GM21717 (cell line): ENCODE measurements at regions not wholly inside any gene's neighbourhood (a gene's known extent, or its start where the extent isn't known, plus 50 kb on each side); places are given as distances from the start of the nearest gene placed in this dataset.

Source experiments
- ATAC-seq: cut with Tn5 transposase; IDR thresholded peaks from one replicate; pipeline ENCODE4 v1.9.1; 2021; ENCODE audit warnings: mild to moderate bottlenecking, moderate library complexity; ENCODE audit not compliant: unreplicated experiment

DNA sequence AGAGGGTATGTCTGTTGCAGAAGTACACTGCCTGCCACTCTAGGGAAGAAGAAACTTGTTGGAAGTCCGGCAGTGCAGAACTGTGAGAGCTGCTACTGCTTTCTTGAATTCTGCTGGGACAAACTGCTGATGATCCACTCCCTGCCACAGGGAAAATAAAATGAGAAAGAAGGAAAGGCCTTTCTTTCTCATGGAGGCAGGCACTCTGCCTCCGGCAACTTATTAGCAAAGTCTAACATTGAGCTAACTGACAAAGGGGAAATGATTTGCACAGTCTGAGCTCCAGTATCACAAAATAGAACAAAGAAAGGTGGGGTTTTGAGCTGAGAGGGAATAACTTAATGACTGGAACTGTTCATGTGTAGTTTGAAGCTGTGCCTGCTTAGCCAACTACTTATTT is 134.6 kb downstream of the AASDHPPT start:
- ATAC-seq = no peak

DNA sequence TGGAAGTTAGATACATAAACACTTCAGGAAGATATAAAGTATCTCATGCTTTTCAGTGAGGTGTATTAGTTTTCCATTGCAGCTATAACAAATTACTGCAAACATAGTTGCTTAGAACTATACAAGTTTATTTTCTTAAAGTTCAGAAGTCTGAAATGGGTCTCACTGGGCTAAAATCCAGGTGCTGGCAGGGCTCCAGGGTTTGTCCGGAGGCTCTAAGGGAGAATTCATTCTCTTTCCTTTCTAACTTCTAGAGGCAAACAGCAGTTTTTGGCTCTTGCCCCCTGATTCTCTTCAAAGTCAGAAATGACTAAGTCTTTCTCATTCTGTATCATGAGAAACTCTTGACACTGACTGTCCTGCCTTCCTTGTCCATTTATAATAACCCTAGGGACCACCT is 138.8 kb downstream of the AASDHPPT start:
- no peak for ATAC-seq

DNA sequence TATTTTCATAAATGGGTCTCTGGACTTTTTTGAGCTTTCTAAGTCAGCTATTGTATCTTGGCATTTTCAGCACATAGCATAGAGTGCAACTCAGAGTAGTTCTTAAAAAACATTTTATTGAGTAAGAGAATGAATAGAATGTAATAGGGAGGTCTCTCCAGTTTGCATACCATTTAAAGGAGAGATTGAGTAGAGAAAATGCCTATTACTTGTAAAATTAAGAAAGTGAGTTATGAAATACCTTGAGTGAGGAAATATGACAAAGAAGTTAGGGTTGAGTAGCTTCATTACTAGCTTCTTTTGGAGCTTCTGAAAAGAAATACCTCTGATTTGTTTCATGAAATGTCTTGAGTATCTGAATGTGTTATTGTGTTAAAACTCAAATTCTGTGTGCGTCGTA is 140.0 kb downstream of the AASDHPPT start:
- ATAC-seq = no peak

DNA sequence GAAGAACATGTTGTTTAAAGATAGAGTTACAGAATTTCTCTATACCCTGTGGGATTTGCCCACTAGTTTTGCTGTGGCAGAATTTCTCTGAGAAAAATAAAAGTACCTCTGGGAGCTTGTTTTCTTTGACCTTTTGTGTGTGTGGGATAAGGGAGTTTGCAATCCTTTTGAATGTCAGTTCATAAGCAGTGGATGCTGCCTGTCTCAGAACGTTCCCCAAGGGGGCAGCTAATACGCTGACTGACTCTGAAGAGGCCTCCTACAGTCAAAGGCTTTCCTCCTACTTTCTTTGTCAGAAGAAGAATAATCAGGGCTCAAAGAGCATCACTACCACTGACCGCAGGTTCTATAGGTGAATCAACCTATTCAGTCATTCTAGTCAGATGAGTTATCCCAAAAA is 140.6 kb downstream of the AASDHPPT start:
- ATAC-seq = no peak

DNA sequence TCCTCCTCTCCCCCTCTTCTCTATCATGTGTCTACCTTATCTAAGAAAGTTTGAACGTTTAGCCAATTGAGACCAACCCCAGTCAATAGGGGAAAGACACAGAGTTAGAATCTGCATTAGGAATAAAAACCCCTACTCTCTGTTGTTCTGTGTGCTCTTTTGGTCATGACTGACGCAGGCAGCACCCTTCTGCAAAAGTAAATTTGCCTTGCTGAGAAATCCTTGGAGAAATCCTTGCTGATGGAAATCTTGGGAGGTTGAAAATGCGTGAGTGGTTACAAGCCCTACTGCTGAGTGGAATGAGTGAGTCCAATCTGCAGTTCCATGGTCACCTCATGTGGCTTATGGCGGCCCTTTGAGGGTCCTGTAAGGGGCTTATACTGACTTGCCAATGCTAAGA is 145.2 kb downstream of the AASDHPPT start:
- ATAC-seq = no peak

DNA sequence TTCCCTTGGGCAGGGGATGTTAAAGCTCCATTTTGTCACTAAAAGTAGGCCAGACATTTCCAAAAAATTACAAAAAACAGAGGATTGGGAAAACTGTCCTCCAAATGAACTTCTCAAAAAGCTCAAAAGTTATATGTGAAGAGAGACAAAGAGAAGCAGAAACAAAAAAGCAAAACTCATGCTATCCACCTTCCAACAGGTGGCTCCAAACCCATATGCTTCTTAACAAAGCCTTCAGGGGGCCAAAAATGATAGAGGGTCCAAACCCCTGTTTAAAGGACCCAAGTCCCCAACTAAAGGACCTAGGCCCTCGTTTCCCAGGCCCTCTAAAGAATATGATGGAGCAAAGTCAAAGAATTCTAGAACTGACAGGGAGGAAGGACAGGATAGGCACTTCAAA is 146.7 kb downstream of the AASDHPPT start:
- no peak for ATAC-seq

DNA sequence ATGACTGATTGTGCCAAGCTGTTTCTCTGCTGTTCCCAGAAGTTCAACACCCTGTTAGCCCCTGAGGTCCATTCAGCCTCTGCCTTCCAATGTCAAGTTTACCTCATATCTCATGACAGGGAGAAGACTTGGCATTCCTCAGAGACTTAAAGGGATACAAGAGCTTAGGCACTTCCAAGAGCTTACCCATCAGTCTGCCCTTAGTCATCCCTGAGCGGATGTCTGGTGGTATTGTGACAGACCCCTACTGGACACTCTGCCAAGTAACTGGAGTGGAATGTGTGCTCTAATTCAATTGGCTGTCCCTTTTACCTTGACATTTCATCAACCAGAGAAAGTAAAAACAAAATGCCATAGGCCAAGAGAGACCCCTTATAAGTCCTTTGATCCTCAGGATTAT is 151.5 kb downstream of the AASDHPPT start:
- ATAC-seq = no peak

DNA sequence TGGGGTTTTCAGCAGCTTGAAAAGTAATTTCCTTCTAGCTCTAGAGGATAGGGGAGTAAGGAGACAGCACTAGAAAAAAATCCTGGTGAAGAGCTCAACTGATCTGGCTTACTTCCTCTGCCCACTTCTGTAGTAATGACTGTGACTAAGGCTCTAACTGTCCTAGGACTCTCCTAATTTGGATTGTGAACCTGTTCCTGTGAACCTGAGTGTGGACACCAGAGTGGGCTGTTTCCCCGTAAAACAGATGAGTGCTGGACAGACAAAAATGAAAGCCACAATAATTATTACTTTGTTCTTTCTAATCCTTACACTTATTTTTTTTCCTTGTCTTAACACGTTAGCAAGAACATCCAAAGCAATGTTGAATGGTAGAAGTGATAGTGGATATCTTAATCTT is 154.1 kb downstream of the AASDHPPT start:
- no peak for ATAC-seq

DNA sequence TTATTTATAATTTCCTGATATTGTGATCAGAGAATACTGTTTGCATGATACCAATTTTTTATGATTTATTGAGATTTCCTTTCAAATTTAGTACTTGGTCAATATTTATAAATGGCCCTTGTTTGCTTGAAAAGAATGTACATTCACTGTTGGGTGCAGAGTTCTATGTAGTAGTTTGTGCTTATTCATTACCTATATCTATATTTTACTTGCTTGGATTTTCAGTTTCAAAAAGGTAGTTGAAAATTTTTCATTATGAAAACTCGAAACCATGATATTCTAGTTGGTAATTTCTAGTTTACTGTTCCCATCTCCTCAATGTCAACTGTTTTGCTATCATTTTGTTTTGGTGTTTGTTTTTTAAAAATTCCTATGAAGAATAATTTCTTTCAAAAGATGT is 155.7 kb downstream of the AASDHPPT start:
- ATAC-seq = no peak

DNA sequence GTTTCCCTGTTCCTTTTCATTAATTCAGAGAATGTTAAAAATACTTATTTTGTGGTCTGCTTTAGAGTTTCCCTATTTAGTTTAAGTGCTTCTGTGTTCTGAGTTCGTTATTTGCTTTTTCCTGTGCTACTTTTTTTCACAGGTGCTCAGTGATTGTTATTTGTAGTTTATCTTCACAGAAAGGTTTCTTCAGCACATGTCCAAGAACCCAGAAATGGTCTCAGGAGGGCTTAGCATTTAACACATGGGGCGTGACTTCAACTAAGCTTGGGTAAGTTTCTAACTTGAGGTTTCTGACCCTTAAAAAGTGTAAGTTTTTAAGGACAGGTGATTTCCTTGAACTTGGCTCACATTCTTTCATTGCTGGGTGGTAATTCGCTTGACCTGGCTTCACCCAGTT is 157.3 kb downstream of the AASDHPPT start:
- ATAC-seq = no peak

DNA sequence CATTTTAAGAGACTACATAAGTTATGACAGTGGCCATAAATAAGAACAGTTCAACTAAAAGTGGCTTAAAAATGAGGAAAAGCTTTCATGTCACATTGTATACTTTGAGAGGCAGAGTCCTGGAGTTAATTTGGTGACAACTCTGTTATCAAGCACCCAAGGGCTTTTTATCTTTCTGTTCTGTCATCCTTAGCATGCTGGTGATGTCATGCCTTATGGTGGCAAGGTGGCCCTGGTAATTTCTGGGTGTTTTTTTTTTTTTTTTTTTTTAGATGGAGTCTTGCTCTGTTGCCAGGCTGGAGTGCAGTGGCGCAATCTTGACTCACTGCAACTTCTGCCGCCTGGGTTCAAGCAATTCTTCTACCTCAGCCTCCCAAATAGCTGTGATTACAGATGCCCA is 158.8 kb downstream of the AASDHPPT start:
- no peak for ATAC-seq

DNA sequence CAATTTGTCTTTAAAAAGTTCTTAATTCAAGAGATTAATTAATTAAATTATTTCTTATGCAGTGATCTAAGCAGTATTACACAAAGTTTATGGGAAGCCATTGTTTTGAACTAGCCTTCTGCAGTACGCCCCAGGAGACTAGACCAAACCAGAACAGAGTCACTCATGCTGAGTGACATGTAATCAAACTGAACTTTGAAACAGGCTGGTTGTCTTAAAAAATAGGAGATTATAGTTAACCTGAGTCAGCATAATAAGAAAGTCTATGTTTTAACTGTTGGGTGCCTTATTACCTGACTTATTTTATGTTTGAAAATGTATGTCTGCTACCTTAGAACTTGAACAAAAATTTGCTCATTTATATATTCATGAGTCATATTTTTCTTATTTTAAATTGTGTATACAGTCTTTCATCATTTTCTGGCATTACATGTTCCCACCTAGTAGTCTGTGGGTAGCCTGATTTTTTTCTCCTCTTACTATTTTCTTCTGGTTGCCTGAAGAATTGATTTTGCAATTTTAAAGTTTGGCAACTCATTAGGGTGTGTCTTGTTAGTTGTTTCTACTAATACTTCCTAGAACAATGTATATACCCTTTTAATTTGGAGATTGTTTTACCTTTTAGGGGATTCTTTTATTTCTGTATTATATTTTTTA is 161.4 kb downstream of the AASDHPPT start:
- ATAC-seq = no peak

DNA sequence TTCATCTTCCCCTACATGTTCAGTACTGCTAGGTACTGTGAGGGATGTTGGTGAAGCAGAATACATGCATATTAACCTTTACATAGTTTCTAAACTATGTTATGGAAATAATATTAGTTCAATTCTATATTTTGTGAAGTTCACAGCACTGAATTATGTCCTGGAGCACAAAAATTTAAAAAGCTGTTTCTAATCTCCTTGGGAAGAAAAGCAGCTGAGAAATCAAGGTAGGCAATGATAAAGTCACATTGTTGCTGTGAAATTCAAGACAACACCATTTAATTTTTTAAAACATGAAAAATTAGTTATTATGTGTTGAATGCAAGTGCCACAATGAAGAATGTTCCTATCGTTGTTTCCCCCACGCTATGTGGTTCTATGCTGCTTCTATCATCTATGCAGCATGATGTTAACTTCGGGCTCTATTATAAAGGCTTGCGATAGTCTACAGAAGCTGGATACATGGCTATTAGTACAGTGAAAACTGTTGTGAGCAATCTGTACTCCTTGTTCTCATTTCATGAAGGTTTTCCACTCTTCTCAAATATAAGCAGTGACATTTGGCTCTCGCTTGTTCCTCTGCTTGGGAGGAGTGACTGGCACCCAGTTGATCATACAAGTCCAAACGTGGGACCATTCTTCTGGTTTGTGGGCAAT is 164.3 kb downstream of the AASDHPPT start:
- no peak for ATAC-seq

DNA sequence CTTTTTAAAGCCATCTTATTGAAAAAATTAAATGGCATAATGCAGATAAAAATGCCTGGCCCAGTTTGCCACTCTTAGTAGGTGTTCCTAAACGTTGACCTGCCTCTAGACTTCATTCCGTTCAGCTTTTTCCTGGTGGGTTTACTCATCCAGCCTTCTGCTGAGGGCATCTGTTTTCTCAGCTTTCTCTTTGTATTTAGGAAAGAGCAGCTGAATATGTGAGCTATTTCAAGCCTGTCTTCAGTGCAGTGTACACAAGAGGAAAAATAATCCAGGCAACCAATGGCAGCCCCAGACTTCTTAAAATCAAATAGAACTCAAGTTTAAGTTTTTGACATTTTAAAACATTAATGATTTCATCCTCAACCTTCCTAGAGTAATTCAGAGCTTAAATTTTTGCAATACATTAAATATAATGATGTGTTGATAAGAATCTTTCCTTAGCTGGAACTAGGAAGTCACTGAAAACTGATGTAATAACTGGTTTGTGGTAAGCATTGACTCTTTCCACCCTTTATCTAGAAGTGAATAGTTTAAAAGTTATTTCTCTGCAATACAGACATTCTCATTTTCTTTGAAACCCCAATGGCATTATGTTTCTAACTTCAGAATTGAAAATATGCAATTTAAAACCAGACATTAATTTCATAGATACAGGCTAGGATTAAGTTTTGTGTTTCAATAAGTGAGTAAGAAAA is 165.4 kb downstream of the AASDHPPT start:
- no peak for ATAC-seq

DNA sequence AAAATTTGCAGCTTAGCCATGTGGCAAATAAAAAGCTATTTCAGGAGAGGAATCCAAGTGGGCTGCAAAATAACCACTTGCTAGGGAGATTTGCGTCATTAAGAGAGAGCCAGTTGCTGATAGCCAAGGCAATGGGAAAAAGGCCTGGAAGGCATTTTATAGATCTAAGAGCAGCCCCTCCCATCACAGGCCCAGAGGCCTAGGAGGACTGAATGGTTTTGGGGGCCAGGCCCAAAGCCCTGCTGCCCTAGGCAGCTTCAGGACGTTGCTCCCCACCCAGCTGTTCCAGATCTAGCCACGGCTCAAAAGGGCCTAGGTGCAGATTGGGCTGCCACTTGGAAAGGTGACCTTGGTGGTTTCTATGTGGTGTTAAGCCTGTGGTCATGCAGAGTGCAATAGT is 169.0 kb downstream of the AASDHPPT start:
- no peak for ATAC-seq

DNA sequence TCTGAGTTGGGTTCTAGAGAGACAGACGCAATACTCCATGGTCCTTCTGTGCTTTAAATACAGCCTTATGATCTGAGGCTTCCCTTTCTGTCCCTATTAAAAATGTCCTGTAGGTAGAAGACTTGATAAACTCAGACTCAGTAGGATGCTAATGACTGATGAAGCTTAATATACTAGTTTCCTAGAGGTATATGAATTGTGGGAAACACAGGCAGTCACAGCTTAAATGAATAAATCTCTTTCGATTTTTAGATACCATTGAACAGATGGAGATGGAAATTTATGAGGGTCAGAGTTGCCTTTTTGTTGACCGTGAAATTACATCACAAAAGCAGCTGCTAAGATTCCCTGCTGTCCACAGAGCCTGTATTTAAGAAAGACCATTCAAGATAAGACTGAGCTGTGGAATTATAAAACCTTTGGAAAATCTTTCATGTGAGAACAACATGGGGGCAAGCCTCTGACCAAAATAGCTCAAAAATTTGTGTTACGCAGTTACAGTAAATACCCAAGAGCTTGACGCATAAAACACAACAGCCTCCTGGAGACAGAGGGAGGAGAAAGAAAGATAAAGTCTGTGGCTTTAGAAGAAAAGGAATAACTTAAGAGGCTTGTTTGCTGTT is 172.3 kb downstream of the AASDHPPT start:
- ATAC-seq = no peak

DNA sequence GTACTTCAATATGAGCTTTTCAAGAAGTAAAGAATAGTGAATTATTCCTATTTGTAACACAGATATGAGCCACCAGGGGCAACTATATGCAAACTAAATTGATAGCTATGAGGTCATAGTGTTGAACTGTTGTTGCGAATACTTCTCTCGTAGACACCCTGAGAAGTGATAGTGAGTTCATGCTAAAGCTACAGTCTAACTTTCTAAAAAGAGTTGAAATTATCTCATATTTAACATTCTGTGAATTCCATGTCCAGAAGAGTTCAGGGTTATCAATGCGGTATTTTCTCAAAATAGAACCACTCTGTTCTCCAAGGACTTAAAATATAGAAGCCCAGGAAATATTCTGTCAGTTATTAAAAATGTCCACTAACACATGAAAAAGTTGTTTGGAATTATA is 185.4 kb downstream of the AASDHPPT start:
- ATAC-seq = no peak

DNA sequence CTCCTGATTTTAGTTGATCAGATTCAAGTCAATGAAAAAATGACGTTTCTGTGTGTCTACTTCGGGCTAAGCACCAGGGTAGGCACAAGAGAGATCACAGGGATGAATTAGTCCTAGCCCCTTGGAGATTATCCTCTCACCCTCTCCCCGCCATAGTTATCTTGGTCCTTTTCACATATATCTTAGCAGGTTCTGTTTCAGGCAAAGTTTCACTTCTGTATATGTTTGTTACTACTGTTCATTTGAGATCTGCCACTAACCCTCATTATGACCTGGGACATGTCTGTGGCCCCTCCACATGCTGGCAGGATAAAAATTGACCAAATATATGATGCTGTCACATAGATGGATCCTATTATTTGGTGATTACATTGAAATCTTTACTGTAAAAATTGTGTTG is 186.1 kb downstream of the AASDHPPT start:
- ATAC-seq = no peak

DNA sequence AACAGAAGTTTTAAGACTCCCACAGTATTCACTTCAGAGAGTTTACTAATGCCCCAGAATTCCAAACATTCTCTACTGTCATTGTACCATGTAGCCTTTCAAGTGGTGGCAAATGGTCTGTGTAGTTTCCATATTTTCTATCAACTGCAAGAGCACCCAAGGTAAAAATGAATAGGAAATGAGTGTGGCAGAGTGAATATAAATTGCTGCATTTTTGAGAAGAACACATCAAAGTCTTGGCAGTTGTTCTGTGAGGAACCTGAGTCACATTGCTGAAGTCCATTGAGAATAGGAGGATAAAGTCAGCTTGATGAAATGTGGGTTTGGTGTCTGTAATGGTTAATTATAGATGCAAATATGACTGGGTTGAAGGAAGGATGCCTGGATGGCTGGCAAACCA is 193.6 kb downstream of the AASDHPPT start:
- no peak for ATAC-seq

DNA sequence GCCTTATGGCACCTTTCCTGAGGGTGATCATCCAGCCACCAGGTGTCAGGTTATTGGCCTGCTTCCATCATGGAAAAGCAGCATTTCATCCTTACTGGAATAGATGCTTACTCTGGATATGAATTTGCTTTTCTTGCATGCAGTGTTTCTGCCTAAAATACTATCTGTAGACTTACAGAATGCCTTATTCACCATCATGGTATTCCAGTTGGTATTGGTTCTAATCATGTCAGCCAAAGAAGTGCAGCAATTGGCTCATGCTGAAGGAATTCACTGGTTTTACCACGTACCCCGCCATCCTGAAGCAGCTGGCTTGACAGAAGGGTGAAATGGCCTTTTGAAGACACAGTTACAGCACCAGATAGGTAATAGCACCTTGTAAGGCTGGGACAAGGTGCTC is 194.2 kb downstream of the AASDHPPT start:
- ATAC-seq = no peak

DNA sequence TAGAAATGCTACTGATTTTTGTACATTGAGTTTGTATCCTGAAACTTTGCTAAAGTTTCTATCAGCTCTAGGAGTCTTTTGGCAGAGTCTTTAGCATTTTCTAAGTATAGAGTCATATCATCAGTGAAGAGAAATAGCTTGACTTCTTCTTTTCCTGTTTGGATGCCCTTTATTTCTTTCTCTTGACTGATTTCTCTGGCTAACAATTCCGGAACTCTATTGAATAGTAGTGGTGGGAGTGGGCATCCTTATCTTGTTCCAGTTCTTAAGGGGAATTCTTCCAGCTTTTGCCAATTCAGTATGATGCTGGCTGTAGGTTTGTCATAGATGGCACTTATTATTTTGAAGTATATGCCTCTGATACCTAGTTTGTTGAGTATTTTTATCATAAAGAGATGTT is 197.7 kb downstream of the AASDHPPT start:
- ATAC-seq = no peak

DNA sequence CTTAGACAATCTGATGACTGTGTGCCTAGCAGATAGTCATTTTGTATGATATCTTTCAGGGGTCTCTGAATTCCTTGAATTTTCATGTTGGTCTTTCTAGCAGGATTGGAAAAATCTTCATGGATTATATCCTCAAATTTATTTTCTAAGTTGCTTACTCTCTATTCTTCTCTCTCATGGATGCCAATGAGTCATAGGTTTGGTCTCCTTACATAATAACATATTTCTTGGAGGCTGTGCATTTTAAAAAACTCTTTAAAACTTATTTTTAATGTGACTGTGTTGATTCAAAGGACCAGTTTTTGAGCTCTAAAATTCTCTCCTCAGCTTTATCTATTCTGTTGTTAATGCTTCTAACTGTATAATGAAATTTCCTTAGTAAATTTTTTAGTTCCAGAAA is 198.7 kb downstream of the AASDHPPT start:
- no peak for ATAC-seq
